Colonic mucosa (tissue), 4 donors: ENCODE measurements at regions not wholly inside any gene's neighbourhood (a gene's known extent, or its start where the extent isn't known, plus 50 kb on each side); places are given as distances from the start of the nearest gene placed in this dataset.
"Not testable (repeated sequence)": the region's sequence is repeated elsewhere in the genome, so short reads cannot be mapped to it uniquely, and the experiment has no call there.

Experiments used
- DNase-seq: peaks from one replicate; pipeline ENCODE4 v3.0.0-alpha.2; 2020
- H3K27ac ChIP-seq: fragments of 200-600 bp; one replicate; pipeline ENCODE4 v1.8.0; 2021
- H3K27me3 ChIP-seq: fragments of 200-600 bp; one replicate; pipeline ENCODE4 v1.8.0; 2021
- H3K36me3 ChIP-seq: fragments of 200-600 bp; one replicate; pipeline ENCODE4 v1.8.0; 2021
- H3K4me1 ChIP-seq: fragments of 200-600 bp; one replicate; pipeline ENCODE4 v1.8.0; 2021; ENCODE audit warnings: mild to moderate bottlenecking
- H3K4me3 ChIP-seq: fragments of 200-600 bp; one replicate; pipeline ENCODE4 v1.8.0; 2021
- H3K9ac ChIP-seq, 2 donors: one replicate each; pipeline ENCODE4 v1.7.0; 2013; ENCODE audit warnings: control low read depth in 2 of 2, low read depth in 2 of 2, low read length in 2 of 2
- H3K9me3 ChIP-seq: fragments of 200-600 bp; one replicate; pipeline ENCODE4 v1.8.0; 2021
- intact Hi-C: fragments of 100-400 bp; cut with DNase I; formaldehyde crosslinking; loops from one replicate; pipeline ENCODE4 v1.14.1; 2022
- TF ChIP-seq, protein P1 (sequence below): fragments of 200-600 bp; IDR thresholded peaks from one replicate; pipeline ENCODE4 v1.8.0; 2022; ENCODE audit warnings: antibody characterized with exemption, mild to moderate bottlenecking
- donor health status: healthy.
- donor health status: DM: no; HTN: no; CAD: no.
- donor health status: DM: no; HTN: no; CAD: no.

DNA sequence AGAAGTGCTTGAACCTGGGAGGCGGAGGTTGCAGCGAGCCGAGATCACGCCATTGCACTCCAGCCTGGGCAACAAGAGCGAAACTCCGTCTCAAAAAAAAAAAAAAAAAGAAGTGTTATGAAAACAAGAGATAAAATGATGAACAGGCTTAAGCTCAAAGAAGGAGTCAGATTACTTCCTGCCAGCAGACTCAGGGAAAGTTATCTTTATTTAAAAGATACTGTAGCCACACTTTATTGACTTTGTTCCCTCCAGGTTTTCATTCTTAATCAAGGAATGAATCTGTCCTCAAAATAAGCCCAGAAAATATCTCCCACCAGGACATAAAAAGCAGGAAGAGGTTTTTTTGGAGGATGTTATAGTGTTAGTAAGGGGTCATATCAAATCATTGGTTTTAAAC is 176.5 kb upstream of the KCNMB2 start:
- H3K9me3 ChIP-seq, result no peaks in the 10 kb centered on the region
- intact Hi-C loops, result no loop called here
- no peak for DNase-seq
- TF ChIP-seq, protein P1, sequence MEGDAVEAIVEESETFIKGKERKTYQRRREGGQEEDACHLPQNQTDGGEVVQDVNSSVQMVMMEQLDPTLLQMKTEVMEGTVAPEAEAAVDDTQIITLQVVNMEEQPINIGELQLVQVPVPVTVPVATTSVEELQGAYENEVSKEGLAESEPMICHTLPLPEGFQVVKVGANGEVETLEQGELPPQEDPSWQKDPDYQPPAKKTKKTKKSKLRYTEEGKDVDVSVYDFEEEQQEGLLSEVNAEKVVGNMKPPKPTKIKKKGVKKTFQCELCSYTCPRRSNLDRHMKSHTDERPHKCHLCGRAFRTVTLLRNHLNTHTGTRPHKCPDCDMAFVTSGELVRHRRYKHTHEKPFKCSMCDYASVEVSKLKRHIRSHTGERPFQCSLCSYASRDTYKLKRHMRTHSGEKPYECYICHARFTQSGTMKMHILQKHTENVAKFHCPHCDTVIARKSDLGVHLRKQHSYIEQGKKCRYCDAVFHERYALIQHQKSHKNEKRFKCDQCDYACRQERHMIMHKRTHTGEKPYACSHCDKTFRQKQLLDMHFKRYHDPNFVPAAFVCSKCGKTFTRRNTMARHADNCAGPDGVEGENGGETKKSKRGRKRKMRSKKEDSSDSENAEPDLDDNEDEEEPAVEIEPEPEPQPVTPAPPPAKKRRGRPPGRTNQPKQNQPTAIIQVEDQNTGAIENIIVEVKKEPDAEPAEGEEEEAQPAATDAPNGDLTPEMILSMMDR, result no peak
- H3K4me1 ChIP-seq, result no peaks in the 10 kb centered on the region
- no peaks in the 10 kb centered on the region for H3K27me3 ChIP-seq
- no peak overlapping the region for H3K9ac ChIP-seq
- no peak overlapping the region for H3K4me3 ChIP-seq
- no peak overlapping the region for H3K27ac ChIP-seq
- no peaks in the 10 kb centered on the region for H3K36me3 ChIP-seq

DNA sequence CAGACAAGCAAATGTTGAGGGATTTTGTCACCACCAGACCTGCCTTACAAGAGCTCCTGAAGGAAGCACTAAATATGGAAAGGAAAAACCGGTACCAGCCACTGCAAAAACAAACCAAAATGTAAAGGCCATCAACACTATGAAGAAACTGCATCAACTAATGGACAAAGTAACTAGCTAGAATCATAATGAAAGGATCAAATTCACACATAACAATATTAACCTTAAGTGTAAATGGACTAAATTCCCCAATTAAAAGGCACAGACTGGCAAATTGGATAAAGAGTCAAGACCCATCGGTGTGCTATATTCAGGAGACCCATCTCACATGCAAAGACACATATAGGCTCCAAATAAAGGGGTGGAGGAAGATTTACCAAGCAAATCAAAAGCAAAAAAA is 173.2 kb upstream of the KCNMB2 start:
- H3K27ac ChIP-seq, H3K9me3 ChIP-seq, DNase-seq, H3K36me3 ChIP-seq, H3K9ac ChIP-seq, H3K4me3 ChIP-seq, H3K27me3 ChIP-seq, H3K4me1 ChIP-seq, intact Hi-C loops: not testable (repeated sequence)

DNA sequence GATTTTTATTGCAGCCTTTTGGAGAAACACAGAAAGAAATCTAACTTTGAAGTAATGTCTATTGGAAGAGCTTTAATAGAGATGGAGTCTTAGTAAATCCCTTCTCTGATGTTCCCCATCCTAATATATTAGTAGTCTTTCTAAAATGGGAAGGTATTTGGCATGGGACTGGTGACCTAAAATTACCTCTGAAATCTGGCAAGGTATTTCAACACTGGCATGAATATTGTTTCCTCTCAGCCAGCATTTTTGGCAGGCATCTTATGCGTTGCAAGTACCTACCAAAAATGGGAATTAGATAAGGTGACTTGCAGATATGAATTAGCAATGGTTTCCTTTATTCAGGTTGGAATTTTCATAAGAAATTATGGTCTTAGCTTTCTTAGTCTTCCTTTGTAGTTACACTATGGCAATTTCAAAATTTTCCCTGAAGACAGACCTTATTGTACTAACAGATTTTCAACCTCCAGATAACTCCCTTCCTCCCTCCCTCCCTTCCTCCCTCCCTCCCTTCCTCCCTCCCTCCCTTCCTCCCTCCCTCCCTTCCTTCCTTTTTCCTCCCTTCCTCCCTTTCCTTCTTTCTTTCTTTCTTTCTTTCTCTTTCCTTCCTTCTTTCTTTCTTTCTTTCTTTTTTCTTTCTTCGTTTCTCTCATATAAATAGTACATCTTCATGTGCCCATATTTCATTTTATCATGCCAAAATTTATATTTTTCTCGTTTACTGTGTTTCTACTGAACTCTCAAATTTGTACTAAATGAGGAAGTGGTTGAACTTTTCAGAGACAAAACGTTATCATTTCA is 168.2 kb upstream of the KCNMB2 start:
- intact Hi-C loops, result no loop called here
- H3K4me1 ChIP-seq, result no peaks in the 10 kb centered on the region
- H3K27ac ChIP-seq, result no peak overlapping the region
- H3K9me3 ChIP-seq, result no peaks in the 10 kb centered on the region
- no peak overlapping the region for H3K4me3 ChIP-seq
- TF ChIP-seq, protein P1, result no peak
- H3K9ac ChIP-seq, result no peak overlapping the region
- no peaks in the 10 kb centered on the region for H3K27me3 ChIP-seq
- no peak for DNase-seq
- H3K36me3 ChIP-seq, result no peaks in the 10 kb centered on the region

DNA sequence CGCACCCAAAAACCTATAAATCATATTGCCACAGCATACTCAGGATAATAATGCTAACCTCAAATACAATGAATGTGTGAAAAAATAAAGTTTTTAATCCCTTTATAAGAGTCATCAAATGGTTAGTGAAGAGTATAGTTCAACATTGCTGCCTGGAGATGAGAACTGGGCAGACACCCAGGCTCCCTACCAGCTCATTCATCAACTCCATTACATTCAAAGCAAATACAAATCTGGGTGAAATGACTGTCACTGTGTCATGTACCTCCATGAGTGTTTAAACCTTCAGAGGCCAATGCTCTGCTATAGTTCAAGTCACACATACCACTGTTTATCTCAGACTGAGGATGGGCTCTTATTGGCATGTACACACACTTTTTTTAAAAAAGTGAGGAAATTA is 167.2 kb upstream of the KCNMB2 start:
- Histone ChIP-seq H3K9me3 (no peaks in the 10 kb centered on the region), H3K9ac (no peak overlapping the region), H3K27ac (no peak overlapping the region), H3K4me3 (no peak overlapping the region), H3K36me3 (no peaks in the 10 kb centered on the region), H3K27me3 (no peaks in the 10 kb centered on the region), H3K4me1 (no peaks in the 10 kb centered on the region)
- DNase-seq, result no peak
- TF ChIP-seq, protein P1, result no peak
- intact Hi-C loops, result no loop called here

DNA sequence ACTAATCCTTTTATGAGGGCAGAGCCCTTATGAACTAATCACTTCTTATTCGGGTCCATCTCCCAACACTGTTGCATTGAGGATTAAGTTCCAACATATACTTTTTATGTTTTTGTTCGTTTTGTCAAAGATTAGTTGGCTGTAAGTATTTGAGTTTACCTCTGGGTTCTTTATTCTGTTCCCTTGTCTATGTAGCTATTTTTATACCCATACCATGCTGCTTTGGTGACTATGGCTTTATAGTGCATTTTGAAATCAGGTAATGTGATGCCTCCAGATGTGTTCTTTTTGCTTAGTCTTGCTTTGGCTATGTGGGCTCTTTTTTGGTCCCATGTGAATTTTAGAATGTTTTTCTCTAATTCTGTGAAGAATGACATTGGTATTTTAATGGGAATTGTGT is 166.4 kb upstream of the KCNMB2 start:
- no peak overlapping the region for H3K27ac ChIP-seq
- H3K9me3 ChIP-seq, result no peaks in the 10 kb centered on the region
- no peaks in the 10 kb centered on the region for H3K36me3 ChIP-seq
- H3K4me3 ChIP-seq, result no peak overlapping the region
- TF ChIP-seq, protein P1, result no peak
- H3K27me3 ChIP-seq, result no peaks in the 10 kb centered on the region
- H3K4me1 ChIP-seq, result no peaks in the 10 kb centered on the region
- no peak for DNase-seq
- intact Hi-C loops, result no loop called here
- no peak overlapping the region for H3K9ac ChIP-seq

DNA sequence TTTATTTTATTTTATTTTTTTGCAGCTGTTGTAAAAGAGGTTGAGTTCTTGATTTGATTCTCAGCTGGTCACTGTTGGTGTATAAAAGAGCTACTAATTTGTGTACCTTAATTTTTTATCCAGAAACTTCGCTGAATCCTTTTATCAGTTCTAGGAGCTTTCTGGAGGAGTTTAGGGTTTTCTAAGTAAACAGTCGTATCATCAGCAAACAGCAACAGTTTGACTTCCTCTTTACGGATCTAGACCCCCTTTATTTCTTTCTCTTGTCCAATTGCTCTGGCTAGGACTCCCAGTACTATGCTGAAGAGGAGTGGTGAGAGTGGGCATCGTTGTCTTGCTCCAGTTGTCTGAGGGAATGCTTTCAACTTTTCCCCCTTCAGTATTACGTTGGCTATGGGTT is 165.8 kb upstream of the KCNMB2 start:
- H3K27me3 ChIP-seq, result no peaks in the 10 kb centered on the region
- TF ChIP-seq, protein P1, result no peak
- intact Hi-C loops, result no loop called here
- no peak overlapping the region for H3K9ac ChIP-seq
- DNase-seq, result no peak
- H3K4me1 ChIP-seq, result no peaks in the 10 kb centered on the region
- H3K4me3 ChIP-seq, result no peak overlapping the region
- H3K9me3 ChIP-seq, result no peaks in the 10 kb centered on the region
- no peak overlapping the region for H3K27ac ChIP-seq
- no peaks in the 10 kb centered on the region for H3K36me3 ChIP-seq
